ENCODE measurements at regions not wholly inside any gene's neighbourhood (a gene's known extent, or its start where the extent isn't known, plus 50 kb on each side); places are given as distances from the start of the nearest gene placed in this dataset.

GRCh38 chr10:33661580-33662336 is 327.3 kb upstream of the NRP1 start:
- TF ChIP-seq CTCF (IDR thresholded peaks at IDR 0.05; ENCODE audit: control insufficient read depth, insufficient read depth, low read depth, low read length, missing control alignments) = no peak
- DNase-seq (ENCODE audit: low read depth) = peak; percentile 80
- H3K4me3 ChIP-seq (ENCODE audit: control insufficient read depth, low read depth, low read length) = no peak overlapping the region; the same call in none of the 2 replicates

GRCh38 chr10:33660329-33660728 is 325.9 kb upstream of the NRP1 start:
- no peak for DNase-seq (ENCODE audit: low read depth)
- no peak overlapping the region for H3K4me3 ChIP-seq (ENCODE audit: control insufficient read depth, low read depth, low read length)
- no peak for TF ChIP-seq CTCF (IDR thresholded peaks at IDR 0.05; ENCODE audit: control insufficient read depth, insufficient read depth, low read depth, low read length, missing control alignments)

- H3K4me3 ChIP-seq (ENCODE audit: control insufficient read depth, low read depth, low read length) = no peak overlapping the region
- DNase-seq (ENCODE audit: low read depth) = no peak
- no peak for TF ChIP-seq CTCF (IDR thresholded peaks at IDR 0.05; ENCODE audit: control insufficient read depth, insufficient read depth, low read depth, low read length, missing control alignments)
These were observed 323.4 kb upstream of the NRP1 start for GRCh38 chr10:33657913-33658312.

GRCh38 chr10:33657154-33657908 is 322.9 kb upstream of the NRP1 start:
- TF ChIP-seq CTCF (IDR thresholded peaks at IDR 0.05; ENCODE audit: control insufficient read depth, insufficient read depth, low read depth, low read length, missing control alignments) = no peak

GRCh38 chr10:33655921-33656320 is 321.5 kb upstream of the NRP1 start:
- no peak for TF ChIP-seq CTCF (IDR thresholded peaks at IDR 0.05; ENCODE audit: control insufficient read depth, insufficient read depth, low read depth, low read length, missing control alignments)
- DNase-seq (ENCODE audit: low read depth) = no peak
- no peak overlapping the region for H3K4me3 ChIP-seq (ENCODE audit: control insufficient read depth, low read depth, low read length)

More at GRCh38 chr10:33657154-33657908, 322.9 kb upstream of the NRP1 start:
- DNase-seq (ENCODE audit: low read depth) = no peak
- no peak overlapping the region for H3K4me3 ChIP-seq (ENCODE audit: control insufficient read depth, low read depth, low read length)

GRCh38 chr10:33655165-33655815 is 320.8 kb upstream of the NRP1 start:
- TF ChIP-seq CTCF (IDR thresholded peaks at IDR 0.05; ENCODE audit: control insufficient read depth, insufficient read depth, low read depth, low read length, missing control alignments) = no peak
- H3K4me3 ChIP-seq (ENCODE audit: control insufficient read depth, low read depth, low read length) = no peak overlapping the region
- no peak for DNase-seq (ENCODE audit: low read depth)

Data from AG09309 (cell line).